Activated CD8-positive, alpha-beta memory T cell treated with anti-CD3 and anti-CD28 coated beads for 24 hours (primary cell): ENCODE measurements at regions not wholly inside any gene's neighbourhood (a gene's known extent, or its start where the extent isn't known, plus 50 kb on each side); places are given as distances from the start of the nearest gene placed in this dataset.
"Not testable (repeated sequence)": the region's sequence is repeated elsewhere in the genome, so short reads cannot be mapped to it uniquely, and the experiment has no call there.

Experiments used
- DNase-seq: peaks from one replicate; pipeline ENCODE4 v3.0.0-alpha.2; 2020

DNA sequence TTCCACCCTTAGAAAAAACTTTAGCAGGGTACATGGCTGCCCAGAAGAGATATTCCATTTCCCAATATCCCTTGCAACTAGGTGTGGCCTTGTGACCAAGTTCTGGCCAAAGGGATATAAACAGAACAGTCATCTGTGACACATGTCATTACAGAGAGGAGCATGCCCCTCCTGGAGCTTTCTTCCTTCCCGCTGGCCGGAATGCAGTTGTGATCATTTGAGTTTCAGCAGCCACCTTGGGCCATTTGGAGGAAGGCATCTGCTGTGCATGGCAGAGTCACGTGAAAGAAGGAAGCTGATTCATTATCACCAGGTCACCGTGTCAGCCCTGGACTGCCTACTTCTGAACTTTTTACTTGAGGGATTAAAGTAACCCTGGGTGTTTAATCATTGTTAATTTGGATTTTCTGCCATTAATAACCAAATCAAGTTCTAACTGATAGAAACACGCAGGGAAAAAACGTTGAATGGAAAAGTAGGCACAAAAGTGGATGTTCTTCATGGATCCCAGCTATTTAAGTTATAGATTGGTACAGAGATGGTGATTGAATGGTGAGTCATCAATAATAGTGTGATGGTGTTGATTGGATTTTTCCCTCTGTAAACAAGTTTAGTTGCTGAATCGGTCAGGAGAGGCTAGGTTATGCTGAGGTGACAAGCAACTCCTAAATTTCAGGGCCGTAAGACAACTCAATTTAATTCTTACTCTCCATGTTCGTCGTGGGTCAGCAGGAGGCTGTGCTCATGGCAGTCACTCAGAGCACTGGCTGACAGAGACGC, 80.7 kb upstream of the CCDC167 start:
- no peak for DNase-seq

DNA sequence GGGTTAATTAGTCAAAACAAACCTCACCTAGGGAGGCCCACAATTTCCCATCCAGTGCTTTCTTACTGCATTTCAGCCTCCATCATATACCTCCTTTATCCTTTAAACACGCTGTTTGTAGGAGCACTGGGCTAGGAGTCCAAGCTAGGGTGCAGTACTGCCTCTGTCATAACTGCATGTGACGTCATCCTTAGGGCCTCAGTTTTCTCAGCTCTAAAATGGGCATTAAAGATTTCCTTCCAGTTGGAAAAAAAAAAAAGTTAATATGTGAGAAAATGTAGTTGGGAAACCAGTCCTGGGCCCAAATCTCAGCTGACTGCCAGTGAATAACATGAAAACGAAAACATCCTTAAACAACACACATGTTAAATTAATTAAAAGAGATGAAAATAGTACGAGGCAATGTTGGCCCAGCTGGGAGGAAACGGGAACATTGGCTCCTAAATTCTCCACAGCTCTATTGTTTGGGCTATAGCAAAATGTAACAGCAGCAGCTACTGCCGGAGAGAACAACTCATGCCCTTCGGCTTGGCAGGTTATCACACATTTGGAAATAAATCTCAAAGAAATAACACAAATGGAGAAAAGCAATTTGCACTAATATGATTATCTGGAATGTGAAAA, 79.9 kb upstream of the CCDC167 start:
- DNase-seq: no peak

- no peak for DNase-seq
Measured at GRCh38 chr6:37578104-37578503, 78.4 kb upstream of the CCDC167 start.

DNA sequence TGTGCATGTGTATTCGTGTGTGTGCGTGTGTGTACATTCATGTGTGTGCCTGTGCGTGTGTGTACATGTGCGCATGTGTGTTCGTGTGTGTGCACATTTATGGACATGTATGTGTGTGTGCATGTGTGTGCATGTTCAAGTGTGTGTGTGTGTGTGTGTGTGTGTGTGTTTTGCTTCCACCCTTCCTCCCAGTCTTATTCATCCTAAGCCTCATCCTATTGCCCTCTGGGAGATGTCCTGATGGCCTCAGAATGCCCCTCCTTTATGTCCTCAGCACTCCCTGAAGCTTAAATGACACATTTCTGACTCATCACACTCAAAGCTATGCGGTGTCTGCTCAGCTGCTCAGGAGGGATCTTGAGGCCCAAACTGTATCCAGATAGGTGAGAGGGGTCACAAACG, 76.6 kb upstream of the CCDC167 start:
- no peak for DNase-seq

- no peak for DNase-seq
Measured at GRCh38 chr6:37575221-37575620, 75.5 kb upstream of the CCDC167 start.

- no peak for DNase-seq
Measured at GRCh38 chr6:37572334-37572733, 72.6 kb upstream of the CCDC167 start.

DNA sequence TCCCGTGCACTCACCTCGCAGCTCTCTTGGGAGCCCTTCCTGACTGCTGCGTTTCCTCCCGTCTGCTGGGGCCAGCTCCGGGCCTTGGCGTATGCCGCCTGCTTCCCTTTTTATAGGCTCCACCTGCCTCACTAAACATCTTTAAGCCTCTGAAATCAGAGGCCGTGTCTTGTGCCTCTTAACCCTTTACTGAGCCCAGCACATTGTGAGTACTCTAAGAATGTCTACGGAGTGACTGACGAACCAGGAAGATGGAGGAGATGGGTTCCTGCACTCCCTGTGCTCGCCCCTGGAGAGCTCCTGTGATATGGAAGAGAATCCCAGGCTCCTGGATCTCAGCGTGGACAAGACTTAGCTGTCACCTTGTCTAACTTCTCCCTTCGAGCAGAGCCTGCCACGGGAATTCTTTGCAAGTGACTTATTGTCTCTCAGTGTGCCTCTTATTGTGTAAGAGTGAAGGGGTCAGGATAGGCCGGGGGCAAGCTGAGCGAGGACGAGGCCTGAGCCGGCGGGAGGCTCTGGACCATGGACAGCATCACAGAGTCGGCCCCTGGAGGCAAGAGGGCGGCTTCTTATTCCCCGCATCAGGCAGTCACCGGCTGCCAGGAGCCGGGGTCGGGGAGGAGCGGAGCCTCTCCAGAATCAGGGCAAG, 70.9 kb upstream of the CCDC167 start:
- DNase-seq: no peak

DNA sequence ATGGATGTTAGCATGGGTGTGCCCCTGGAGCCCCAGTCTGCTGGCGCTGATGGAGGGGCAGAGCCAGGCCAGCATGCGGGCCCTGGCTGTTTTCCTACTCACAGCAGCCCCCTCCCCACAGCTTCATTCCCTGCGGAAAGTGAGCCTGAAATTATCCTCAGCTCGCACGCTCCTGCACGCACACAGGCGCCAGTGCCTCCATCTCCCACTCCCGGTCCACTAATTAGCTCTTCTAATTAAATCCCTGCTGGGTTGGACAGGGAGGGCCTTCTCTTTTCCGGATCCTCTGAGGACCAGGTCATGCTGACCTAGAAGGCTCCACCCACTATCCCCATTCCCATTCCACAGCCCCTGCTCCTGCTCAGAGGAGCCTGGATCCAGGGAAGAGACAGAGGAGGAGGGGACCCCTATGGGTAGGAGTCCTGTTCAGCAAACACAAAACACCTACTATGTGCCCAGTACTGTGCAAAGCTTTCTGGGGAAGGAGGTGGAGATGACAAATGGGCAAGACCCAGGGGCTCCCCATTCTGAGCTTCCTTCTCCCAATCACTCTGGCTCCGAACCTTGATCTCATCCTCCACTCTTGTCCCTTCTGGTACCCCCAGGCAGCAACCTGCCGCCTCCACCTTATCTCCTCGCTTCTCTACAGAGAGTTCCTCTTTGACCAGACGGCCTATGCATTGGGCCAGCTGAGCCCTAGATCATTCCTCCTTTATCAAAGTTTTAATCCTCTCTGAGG, 70.2 kb upstream of the CCDC167 start:
- DNase-seq: no peak

GRCh38 chr6:37569317-37569716, 69.6 kb upstream of the CCDC167 start:
- DNase-seq: no peak

GRCh38 chr6:37566950-37567349, 67.3 kb upstream of the CCDC167 start:
- no peak for DNase-seq

- DNase-seq: peak; percentile 94
Measured at GRCh38 chr6:37566111-37566949, 66.6 kb upstream of the CCDC167 start.

GRCh38 chr6:37565267-37566110, 65.8 kb upstream of the CCDC167 start:
- DNase-seq: no peak

- DNase-seq: not testable (repeated sequence)
Measured at GRCh38 chr6:37562926-37563288, 63.2 kb upstream of the CCDC167 start.

DNA sequence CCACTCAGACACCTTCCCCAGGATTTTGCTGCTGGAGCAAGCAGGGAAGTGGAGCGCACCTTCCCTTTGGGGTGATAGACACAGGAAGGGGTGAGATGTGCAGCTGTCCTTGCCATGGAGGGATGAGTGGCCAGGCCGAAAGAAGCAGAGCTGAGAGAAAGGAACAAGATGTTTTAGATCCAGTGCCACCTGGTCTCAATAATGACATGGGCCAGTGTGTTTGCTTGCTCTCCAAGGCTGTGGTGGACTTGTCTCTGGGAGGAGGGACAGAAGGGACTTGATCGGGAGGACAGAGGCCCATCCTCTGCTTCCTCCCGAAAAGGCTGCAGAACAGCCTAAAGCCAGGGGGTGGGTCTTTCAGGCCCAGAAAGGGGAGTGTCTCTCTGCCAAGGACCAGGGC, 61.7 kb upstream of the CCDC167 start:
- DNase-seq: no peak

DNA sequence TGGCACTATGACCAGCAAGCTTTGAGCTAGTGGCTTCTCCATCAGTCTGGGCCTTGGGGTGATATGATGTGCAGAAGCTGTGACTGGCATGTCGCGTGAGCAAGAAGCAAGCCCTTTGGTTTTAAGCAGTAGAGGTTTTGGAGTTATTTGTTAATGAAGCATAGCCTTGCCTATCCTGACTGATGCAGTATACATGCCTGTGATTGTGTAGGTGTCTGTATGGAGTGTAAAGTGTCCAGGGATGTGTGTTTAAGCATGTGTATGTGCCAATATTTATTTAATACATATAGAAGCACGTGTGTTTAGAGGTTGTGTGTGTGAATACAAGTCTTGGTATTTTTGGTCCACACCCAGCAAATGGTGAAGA, 61.0 kb upstream of the CCDC167 start:
- DNase-seq: no peak

DNA sequence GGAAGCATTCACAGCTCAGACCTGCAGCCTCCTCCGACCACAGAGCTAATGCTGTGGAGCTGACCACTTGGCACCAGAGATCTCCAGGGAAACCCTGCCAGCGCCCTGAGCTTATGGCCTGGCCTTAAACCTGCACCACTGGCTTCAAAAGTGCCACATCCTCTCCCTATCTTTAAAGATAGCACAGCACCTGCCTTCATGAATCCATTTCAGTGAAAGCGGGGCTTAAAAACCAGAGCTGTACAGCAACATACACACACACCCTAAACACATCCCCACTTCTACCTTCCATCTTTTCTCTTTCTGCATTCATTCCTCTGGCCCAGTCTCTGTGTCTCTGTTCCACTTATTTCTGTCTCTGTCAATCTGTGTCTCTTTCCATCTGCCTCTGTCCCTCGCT, 59.8 kb upstream of the CCDC167 start:
- DNase-seq: no peak

DNA sequence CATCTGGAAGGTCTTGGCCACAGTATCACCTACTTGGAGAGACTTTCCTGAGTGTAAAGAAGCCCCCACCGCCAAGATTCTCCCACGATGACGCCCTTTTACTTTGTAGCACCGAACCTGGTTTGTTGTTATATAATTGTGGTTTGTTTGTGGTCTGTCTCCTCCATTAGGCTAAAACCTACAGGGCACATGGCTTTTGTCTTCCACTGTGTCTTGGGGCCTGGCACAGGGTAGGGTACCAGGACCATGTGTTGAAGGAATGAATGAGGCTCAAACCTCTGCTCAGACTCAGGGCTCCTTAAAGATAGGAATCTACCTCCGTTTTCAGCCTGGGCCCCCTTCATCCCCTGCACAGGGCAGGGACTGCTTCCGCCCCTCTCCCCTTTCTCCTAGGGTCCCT, 59.4 kb upstream of the CCDC167 start:
- DNase-seq: no peak

DNA sequence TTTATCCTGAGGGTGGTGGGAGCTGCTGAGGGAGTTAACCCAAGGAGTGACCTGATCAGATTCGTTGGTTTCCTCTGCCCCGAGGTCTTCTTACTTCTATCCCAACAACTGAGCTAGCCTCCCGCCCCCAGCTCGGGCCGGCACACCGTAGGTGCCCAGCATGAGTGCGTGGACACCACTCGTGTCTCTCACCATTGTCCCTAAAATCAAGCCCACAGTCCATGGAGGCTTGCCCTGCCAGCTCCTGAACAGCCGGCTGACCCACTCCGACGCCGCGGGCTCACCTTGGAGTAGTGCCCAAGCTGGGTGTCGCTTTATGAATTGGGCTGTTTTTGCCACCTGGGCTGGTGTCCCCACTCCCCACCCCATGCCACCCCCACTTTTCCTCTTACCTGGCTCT, 59.0 kb upstream of the CCDC167 start:
- DNase-seq: no peak

GRCh38 chr6:37558168-37558567, 58.5 kb upstream of the CCDC167 start:
- no peak for DNase-seq

- DNase-seq: no peak
Measured at GRCh38 chr6:37557645-37558114, 58.0 kb upstream of the CCDC167 start.

GRCh38 chr6:37556881-37557644, 57.4 kb upstream of the CCDC167 start:
- DNase-seq: no peak
